ENCODE measurements at regions not wholly inside any gene's neighbourhood (a gene's known extent, or its start where the extent isn't known, plus 50 kb on each side); places are given as distances from the start of the nearest gene placed in this dataset.

DNA sequence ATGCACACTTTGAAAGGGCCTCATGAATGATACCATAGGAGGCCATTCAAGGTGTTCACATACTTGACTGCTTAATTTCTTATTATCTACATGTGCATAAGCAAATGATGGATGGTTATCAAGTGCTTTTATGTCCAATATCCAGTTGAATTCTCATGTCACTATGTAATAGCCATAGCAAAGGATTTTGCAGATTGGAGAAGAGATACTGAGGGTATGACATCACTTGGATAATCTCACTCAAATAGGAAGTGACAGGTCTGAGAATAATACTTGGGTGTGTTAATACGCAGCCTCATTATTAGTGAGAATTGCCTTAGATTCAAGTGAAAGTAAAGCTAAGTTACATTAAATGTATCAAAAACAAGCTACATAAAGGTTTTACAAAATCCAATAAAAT lies 1208.6 kb downstream of the CDH11 start:
- TF ChIP-seq POLR2A (IDR thresholded peaks at IDR 0.05; ENCODE audit: extremely low read depth, insufficient read length) (no peak), MYC (IDR thresholded peaks at IDR 0.05; ENCODE audit: low read depth, low read length) (no peak)
- TF ChIP-seq, protein P1, sequence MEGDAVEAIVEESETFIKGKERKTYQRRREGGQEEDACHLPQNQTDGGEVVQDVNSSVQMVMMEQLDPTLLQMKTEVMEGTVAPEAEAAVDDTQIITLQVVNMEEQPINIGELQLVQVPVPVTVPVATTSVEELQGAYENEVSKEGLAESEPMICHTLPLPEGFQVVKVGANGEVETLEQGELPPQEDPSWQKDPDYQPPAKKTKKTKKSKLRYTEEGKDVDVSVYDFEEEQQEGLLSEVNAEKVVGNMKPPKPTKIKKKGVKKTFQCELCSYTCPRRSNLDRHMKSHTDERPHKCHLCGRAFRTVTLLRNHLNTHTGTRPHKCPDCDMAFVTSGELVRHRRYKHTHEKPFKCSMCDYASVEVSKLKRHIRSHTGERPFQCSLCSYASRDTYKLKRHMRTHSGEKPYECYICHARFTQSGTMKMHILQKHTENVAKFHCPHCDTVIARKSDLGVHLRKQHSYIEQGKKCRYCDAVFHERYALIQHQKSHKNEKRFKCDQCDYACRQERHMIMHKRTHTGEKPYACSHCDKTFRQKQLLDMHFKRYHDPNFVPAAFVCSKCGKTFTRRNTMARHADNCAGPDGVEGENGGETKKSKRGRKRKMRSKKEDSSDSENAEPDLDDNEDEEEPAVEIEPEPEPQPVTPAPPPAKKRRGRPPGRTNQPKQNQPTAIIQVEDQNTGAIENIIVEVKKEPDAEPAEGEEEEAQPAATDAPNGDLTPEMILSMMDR (IDR thresholded peaks at IDR 0.05; ENCODE audit: low read depth, low read length): no peak
- TF ChIP-seq, protein P2, sequence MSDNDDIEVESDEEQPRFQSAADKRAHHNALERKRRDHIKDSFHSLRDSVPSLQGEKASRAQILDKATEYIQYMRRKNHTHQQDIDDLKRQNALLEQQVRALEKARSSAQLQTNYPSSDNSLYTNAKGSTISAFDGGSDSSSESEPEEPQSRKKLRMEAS (IDR thresholded peaks at IDR 0.05; ENCODE audit: low read depth, low read length): no peak
